GM23248 (cell line): ENCODE measurements at regions not wholly inside any gene's neighbourhood (a gene's known extent, or its start where the extent isn't known, plus 50 kb on each side); places are given as distances from the start of the nearest gene placed in this dataset.

Experiments used
- DNase-seq: peaks from one replicate; pipeline ENCODE4 v3.0.0-alpha.2; 2015
- H2AFZ ChIP-seq: fragments of 200-600 bp; sonication (generic); 2 replicates; pipeline ENCODE4 v1.6.1; 2016; ENCODE audit warnings: antibody characterized with exemption
- H3F3A ChIP-seq: fragments of 200-600 bp; sonication (generic); 2 replicates; pipeline ENCODE4 v1.6.1; 2016; ENCODE audit warnings: mild to moderate bottlenecking, antibody characterized with exemption, mixed run types; ENCODE audit not compliant: insufficient read depth
- H3K27ac ChIP-seq: fragments of 200-600 bp; sonication (generic); 2 replicates; pipeline ENCODE4 v1.5.1; 2016; ENCODE audit warnings: mild to moderate bottlenecking
- H3K27me3 ChIP-seq: fragments of 200-600 bp; sonication (generic); replicated peaks from 2 replicates; pipeline ENCODE4 v1.6.1; 2016; ENCODE audit warnings: mild to moderate bottlenecking; ENCODE audit not compliant: insufficient read depth
- H3K36me3 ChIP-seq: fragments of 200-600 bp; sonication (generic); 2 replicates; pipeline ENCODE4 v1.6.1; 2016; ENCODE audit warnings: low read depth, mild to moderate bottlenecking
- H3K4me1 ChIP-seq: fragments of 200-600 bp; sonication (generic); 2 replicates; pipeline ENCODE4 v1.6.1; 2016; ENCODE audit warnings: mild to moderate bottlenecking; ENCODE audit not compliant: insufficient read depth
- H3K4me2 ChIP-seq: fragments of 200-600 bp; sonication (generic); one replicate; pipeline ENCODE4 v1.6.1; 2016; ENCODE audit warnings: mild to moderate bottlenecking; ENCODE audit not compliant: unreplicated experiment
- H3K4me3 ChIP-seq: fragments of 200-600 bp; sonication (generic); 2 replicates; pipeline ENCODE4 v1.5.1; 2016; ENCODE audit warnings: mild to moderate bottlenecking
- H3K79me2 ChIP-seq: fragments of 200-600 bp; sonication (generic); 2 replicates; pipeline ENCODE4 v1.6.1; 2016; ENCODE audit warnings: mild to moderate bottlenecking; ENCODE audit not compliant: insufficient read depth
- H3K9ac ChIP-seq: fragments of 200-600 bp; sonication (generic); 2 replicates; pipeline ENCODE4 v1.6.1; 2016; ENCODE audit warnings: mild to moderate bottlenecking
- H3K9me2 ChIP-seq: fragments of 200-600 bp; sonication (generic); 2 replicates; pipeline ENCODE4 v1.6.1; 2016; ENCODE audit warnings: mixed run types, mild to moderate bottlenecking, moderate library complexity; ENCODE audit not compliant: insufficient read depth
- H3K9me3 ChIP-seq: fragments of 200-600 bp; sonication (generic); one replicate; pipeline ENCODE4 v1.6.1; 2017; ENCODE audit warnings: low read depth
- H4K20me1 ChIP-seq: fragments of 200-600 bp; sonication (generic); 2 replicates; pipeline ENCODE4 v1.6.0; 2016; ENCODE audit not compliant: insufficient read depth
- EZH2 ChIP-seq: fragments of 200-600 bp; sonication (generic); IDR thresholded peaks from 2 replicates; pipeline ENCODE4 v1.6.1; 2018; ENCODE audit warnings: antibody characterized with exemption, mild to moderate bottlenecking; ENCODE audit not compliant: insufficient read depth, poor library complexity, severe bottlenecking
- EZH2phosphoT487 ChIP-seq: fragments of 200-600 bp; sonication (generic); IDR thresholded peaks from 2 replicates; pipeline ENCODE4 v1.6.1; 2018; ENCODE audit warnings: antibody characterized with exemption, moderate library complexity, mild to moderate bottlenecking, low read depth; ENCODE audit not compliant: insufficient read depth
- WGBS, 2 experiments: methylation state at CpG; one replicate each; pipeline ENCODE4 v1.1.6; 2015 to 2017; ENCODE audit warnings: low lambda C conversion rate in 2 of 2, low coverage in 1 of 2; ENCODE audit errors: missing lambda C conversion rate in 2 of 2; 5-methylcytosine and 5-hydroxymethylcytosine counted together
- in situ Hi-C: fragments of 300-500 bp; cut with MboI; formaldehyde crosslinking; loops from 2 replicates; pipeline ENCODE4 v1.15.0; 2020

DNA sequence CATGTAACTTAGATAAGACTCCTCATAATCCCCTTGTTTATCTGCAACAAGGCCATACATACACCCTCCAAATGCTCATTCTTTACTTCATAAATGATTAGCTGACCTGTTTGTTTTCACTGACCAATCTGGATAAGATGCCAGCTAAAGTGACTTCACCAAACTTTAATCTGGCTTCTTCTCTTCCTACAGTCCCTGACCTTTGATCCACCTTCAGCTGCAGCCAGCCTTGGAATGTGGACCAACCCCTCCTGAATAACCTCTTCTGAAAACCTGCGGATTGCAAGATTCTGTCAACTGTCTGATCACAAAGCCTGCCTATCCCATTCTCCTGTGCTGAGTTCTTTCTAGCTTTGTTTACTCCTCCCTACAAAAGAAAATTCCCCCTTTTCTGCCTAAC, 476.8 kb downstream of the LRRC70 start:
- H3K79me2 ChIP-seq: no peaks in the 10 kb centered on the region
- TF ChIP-seq EZH2 (no peak), EZH2phosphoT487 (no peak)
- H2AFZ ChIP-seq: no peak overlapping the region
- H3K9ac ChIP-seq: no peak overlapping the region
- H4K20me1 ChIP-seq: no peaks in the 10 kb centered on the region
- no peak overlapping the region for H3K4me2 ChIP-seq
- H3K9me2 ChIP-seq: no peaks in the 10 kb centered on the region
- no peaks in the 10 kb centered on the region for H3K4me1 ChIP-seq
- H3K9me3 ChIP-seq: no peaks in the 10 kb centered on the region
- WGBS, 2 experiments: 5 to 6% methylated on average over 1 of the region's 1 CpG
- H3K27ac ChIP-seq: no peak overlapping the region
- no peak for DNase-seq
- no peaks in the 10 kb centered on the region for H3K36me3 ChIP-seq
- no peaks in the 10 kb centered on the region for H3K27me3 ChIP-seq
- no peak overlapping the region for H3K4me3 ChIP-seq
- H3F3A ChIP-seq: no peaks in the 10 kb centered on the region
- in situ Hi-C loops: no loop called here

DNA sequence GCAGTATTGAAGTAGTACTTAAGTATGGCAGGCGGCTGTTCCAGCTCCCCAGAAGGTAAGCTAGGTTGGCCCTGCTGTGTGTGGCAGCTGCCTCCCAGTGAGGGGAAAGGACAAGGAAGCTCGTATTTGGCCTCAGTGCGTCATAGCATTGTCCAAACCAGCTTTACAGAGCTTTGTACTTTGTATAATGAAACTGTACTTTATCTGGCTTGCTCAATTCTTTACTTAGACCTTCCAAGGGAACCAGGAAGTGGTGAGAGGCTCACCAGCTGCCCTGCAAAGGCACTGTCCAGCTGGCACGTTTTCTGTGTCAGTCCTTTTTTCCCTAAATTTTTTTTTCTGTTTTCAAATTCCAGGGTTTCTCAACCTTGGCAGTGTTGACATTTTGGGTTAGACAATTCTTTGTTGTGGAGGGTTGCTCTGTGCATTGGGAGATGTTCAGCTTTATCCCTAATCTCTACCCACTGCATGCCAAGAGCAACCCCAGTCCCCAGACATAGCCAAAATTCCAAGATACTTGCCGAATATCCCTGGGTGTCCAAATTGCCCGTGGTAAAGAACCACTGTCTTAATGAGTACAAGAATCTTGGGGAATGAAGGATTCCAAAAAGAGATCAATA, 474.5 kb downstream of the LRRC70 start:
- H2AFZ ChIP-seq: no peak overlapping the region
- no peak overlapping the region for H3K9ac ChIP-seq
- H3K9me3 ChIP-seq: no peaks in the 10 kb centered on the region
- H3K27ac ChIP-seq: no peak overlapping the region
- TF ChIP-seq EZH2 (no peak), EZH2phosphoT487 (no peak)
- no peak overlapping the region for H3K4me2 ChIP-seq
- H3K36me3 ChIP-seq: no peaks in the 10 kb centered on the region
- no peaks in the 10 kb centered on the region for H3K79me2 ChIP-seq
- in situ Hi-C loops: no loop called here
- 25 to 26% methylated on average over 6 of the region's 6 CpGs for WGBS, 2 experiments
- no peaks in the 10 kb centered on the region for H4K20me1 ChIP-seq
- no peaks in the 10 kb centered on the region for H3F3A ChIP-seq
- H3K4me3 ChIP-seq: no peak overlapping the region
- H3K9me2 ChIP-seq: no peaks in the 10 kb centered on the region
- H3K27me3 ChIP-seq: no peaks in the 10 kb centered on the region
- DNase-seq: no peak
- no peaks in the 10 kb centered on the region for H3K4me1 ChIP-seq

DNA sequence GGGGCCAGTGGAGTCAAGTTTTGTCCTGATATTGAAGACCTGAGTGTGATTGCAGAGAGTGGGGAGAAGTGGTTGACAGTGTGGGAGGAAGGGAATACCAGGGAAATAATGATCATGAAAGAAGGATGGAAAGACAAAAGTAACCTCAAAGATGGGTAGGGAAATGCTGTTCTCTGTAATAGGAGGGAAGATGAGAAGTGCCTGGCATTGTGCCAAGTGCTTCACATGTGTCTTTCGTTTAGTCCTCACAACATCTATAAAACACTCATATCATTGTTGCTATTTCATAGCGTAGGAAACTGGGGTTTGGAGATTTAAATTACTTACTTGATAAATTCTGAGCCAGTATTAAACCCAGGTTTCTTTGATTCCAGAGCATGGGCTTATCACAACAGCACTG, 472.3 kb downstream of the LRRC70 start:
- TF ChIP-seq EZH2 (no peak), EZH2phosphoT487 (no peak)
- in situ Hi-C loops: no loop called here
- H3K4me1 ChIP-seq: no peaks in the 10 kb centered on the region

DNA sequence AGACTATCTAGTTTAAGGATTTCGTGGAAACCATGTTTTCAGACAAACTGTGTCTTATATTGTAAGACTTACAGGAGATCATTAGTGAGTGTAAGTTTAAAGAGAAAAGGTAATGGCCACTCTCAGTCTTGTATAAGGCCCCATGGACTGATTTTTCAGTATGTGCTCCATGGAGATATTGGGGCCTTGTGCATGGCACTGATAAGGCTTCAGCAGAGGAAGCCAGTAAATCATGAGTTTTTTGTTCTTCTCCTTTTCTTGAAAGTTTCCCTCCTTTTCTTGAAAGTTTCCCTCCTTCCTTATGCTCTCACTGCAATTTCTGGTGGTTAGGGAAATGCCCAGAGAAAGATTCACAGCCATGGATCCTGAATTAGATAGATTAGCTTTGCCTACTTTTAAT, 471.3 kb downstream of the LRRC70 start:
- WGBS, 2 experiments: 2 to 4% methylated on average over 1 of the region's 1 CpG
- no peak overlapping the region for H2AFZ ChIP-seq

More for the DNA sequence above, 472.3 kb downstream of the LRRC70 start:
- WGBS, 2 experiments: 5 to 8% methylated on average over 2 of the region's 2 CpGs
- Histone ChIP-seq H3F3A (no peaks in the 10 kb centered on the region), H3K9me3 (no peaks in the 10 kb centered on the region), H3K9me2 (no peaks in the 10 kb centered on the region), H3K27me3 (no peaks in the 10 kb centered on the region), H3K79me2 (no peaks in the 10 kb centered on the region), H2AFZ (no peak overlapping the region), H3K27ac (no peak overlapping the region), H3K4me3 (no peak overlapping the region), H3K4me2 (no peak overlapping the region), H3K36me3 (no peaks in the 10 kb centered on the region), H3K9ac (no peak overlapping the region), H4K20me1 (no peaks in the 10 kb centered on the region)
- DNase-seq: no peak

DNA sequence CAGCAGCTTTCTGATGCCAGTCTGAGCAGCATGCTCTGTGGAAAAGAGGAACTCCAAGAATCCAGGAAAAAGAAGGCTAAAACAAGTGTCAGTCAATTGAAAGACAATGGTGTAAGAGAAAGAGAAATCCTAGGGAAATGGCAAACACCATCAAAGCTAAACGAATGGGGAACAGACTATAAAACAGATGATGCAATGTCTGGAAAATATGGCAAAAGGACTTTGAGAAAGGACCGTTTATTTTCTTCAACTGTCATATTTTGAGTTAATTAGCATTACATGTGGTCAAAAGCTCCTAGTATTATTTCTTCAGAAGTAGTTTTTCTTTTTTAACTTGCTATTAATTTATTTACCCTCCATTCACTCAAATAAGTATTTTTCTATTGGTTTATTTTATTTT, 465.2 kb downstream of the LRRC70 start:
- no peaks in the 10 kb centered on the region for H3F3A ChIP-seq
- no peaks in the 10 kb centered on the region for H3K9me2 ChIP-seq
- no peaks in the 10 kb centered on the region for H4K20me1 ChIP-seq
- no peaks in the 10 kb centered on the region for H3K36me3 ChIP-seq
- 4 to 10% methylated on average over 2 of the region's 2 CpGs for WGBS, 2 experiments
- no peak for DNase-seq
- no peaks in the 10 kb centered on the region for H3K4me1 ChIP-seq
- H3K4me3 ChIP-seq: no peak overlapping the region
- H3K27me3 ChIP-seq: no peaks in the 10 kb centered on the region
- H3K79me2 ChIP-seq: no peaks in the 10 kb centered on the region
- H2AFZ ChIP-seq: no peak overlapping the region
- in situ Hi-C loops: no loop called here
- TF ChIP-seq EZH2 (no peak), EZH2phosphoT487 (no peak)
- H3K4me2 ChIP-seq: no peak overlapping the region
- H3K9ac ChIP-seq: no peak overlapping the region
- H3K27ac ChIP-seq: no peak overlapping the region
- no peaks in the 10 kb centered on the region for H3K9me3 ChIP-seq

More for the DNA sequence above, 471.3 kb downstream of the LRRC70 start:
- Histone ChIP-seq H3K27ac (no peak overlapping the region), H4K20me1 (no peaks in the 10 kb centered on the region), H3K9ac (no peak overlapping the region), H3K36me3 (no peaks in the 10 kb centered on the region), H3K9me2 (no peaks in the 10 kb centered on the region), H3K4me1 (no peaks in the 10 kb centered on the region), H3F3A (no peaks in the 10 kb centered on the region), H3K79me2 (no peaks in the 10 kb centered on the region), H3K27me3 (no peaks in the 10 kb centered on the region), H3K4me2 (no peak overlapping the region), H3K9me3 (no peaks in the 10 kb centered on the region), H3K4me3 (no peak overlapping the region)
- in situ Hi-C loops: no loop called here
- DNase-seq: no peak
- TF ChIP-seq EZH2phosphoT487 (no peak), EZH2 (no peak)
